Brain microvascular endothelial cell (primary cell): ENCODE measurements at regions not wholly inside any gene's neighbourhood (a gene's known extent, or its start where the extent isn't known, plus 50 kb on each side); places are given as distances from the start of the nearest gene placed in this dataset.
"Not testable (repeated sequence)": the region's sequence is repeated elsewhere in the genome, so short reads cannot be mapped to it uniquely, and the experiment has no call there.

Experiments used
- DNase-seq: peaks from one replicate; pipeline ENCODE4 v3.0.0-alpha.2; 2020
- H3K27ac ChIP-seq: fragments of 250-450 bp; sonication (Bioruptor Pico); 2 replicates; pipeline ENCODE4 v1.5.1; 2020; ENCODE audit warnings: mild to moderate bottlenecking, moderate library complexity
- H3K27me3 ChIP-seq: fragments of 250-450 bp; sonication (Bioruptor Pico); replicated peaks from 2 replicates; pipeline ENCODE4 v1.5.1; 2020; ENCODE audit warnings: mild to moderate bottlenecking
- H3K36me3 ChIP-seq: fragments of 250-450 bp; sonication (Bioruptor Pico); replicated peaks from 2 replicates; pipeline ENCODE4 v1.5.1; 2020; ENCODE audit warnings: mild to moderate bottlenecking
- H3K4me3 ChIP-seq: 2 replicates; pipeline ENCODE4 v1.5.1; 2011; ENCODE audit warnings: low read depth, mild to moderate bottlenecking, control low read depth, low read length, moderate library complexity
- CTCF ChIP-seq: IDR thresholded peaks from 2 replicates; pipeline ENCODE4 v1.5.1; 2011; ENCODE audit warnings: low read depth, mild to moderate bottlenecking, moderate library complexity, low read length, control low read depth, inconsistent platforms; ENCODE audit errors: missing control alignments
- in situ Hi-C: cut with HindIII; loops from 2 replicates; pipeline ENCODE4 v1.10.0; 2017; ENCODE audit warnings: low sequenced_read_pairs, low pct_ligation_motif_present

DNA sequence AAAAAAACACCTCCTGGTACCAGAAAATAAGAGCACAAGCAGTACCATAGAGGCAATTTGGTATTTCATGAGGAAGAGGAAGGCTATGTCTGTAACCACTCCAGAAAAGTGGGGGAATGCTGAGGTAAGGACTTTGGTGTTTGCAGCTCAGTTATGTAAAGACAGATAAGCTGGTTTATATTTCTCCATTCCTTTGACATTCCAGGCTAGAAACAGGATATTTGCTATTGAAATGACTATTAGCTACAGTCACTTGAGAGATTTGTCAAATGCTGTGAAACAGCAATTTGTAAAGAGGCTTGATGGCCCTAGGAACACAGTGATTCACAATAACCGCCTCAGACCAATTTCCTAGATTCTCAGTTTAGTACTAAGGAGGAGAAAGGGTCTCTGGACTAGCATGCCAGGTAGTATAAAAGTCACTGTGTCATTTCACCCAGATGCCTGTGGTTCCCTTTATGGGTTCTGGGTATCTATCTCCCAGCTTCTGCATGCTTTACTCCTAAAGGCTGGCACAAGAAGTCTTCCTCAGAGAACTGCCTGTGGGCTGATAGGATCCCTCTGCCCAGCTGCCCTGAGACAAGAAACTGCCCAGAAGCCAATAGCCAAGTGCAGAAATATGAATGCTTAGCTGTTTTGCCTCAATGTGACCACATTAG, 80.5 kb downstream of the VCAM1 start:
- no peak for TF ChIP-seq CTCF
- in situ Hi-C loops: no loop called here

DNA sequence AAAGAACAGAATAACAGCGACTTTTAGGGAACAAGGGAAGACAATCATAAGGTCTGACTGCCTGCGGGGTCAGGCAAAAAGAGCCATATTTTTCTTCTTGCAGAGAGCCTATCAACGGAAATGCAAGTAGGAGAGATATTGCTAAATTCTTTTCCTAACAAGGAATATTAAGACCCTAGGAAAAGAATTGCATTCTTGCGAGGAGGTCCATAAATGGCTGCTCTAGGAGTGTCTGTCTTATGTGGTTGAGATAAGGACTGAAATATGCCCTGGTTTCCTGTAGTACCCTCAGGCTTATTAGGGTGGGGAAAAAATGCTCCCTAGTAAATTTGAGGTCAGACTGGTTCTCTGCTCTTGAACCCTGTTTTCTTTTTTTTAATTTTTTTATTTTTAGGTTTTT, 81.7 kb downstream of the VCAM1 start:
- H3K4me3 ChIP-seq, H3K27ac ChIP-seq, in situ Hi-C loops, H3K27me3 ChIP-seq, DNase-seq, H3K36me3 ChIP-seq: not testable (repeated sequence)

More for the DNA sequence above, 80.5 kb downstream of the VCAM1 start:
- Histone ChIP-seq H3K36me3 (no peaks in the 10 kb centered on the region), H3K27me3 (no peaks in the 10 kb centered on the region), H3K27ac (no peak overlapping the region), H3K4me3 (no peak overlapping the region)
- peak; percentile 37 for DNase-seq

DNA sequence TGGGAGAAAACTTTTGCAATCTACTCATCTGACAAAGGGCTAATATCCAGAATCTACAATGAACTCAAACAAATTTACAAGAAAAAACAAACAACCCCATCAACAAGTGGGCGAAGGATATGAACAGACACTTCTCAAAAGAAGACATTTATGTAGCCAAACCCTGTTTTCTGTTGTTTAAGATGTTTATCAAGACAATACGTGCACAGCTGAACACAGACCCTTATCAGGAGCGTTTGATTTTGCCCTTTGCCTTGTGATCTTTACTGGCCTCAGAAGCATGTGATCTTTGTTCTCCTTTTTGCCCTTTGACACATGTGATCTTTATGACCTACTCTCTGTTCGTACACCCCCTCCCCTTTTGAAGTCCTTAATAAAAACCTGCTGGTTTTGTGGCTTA, 83.7 kb downstream of the VCAM1 start:
- H3K4me3 ChIP-seq, H3K27ac ChIP-seq, H3K36me3 ChIP-seq, H3K27me3 ChIP-seq, in situ Hi-C loops, DNase-seq: not testable (repeated sequence)

GRCh38 chr1:100806601-100807000, 87.1 kb downstream of the VCAM1 start:
- no peak for DNase-seq
- H3K27me3 ChIP-seq: no peaks in the 10 kb centered on the region
- TF ChIP-seq CTCF: no peak
- in situ Hi-C loops: no loop called here
- no peak overlapping the region for H3K4me3 ChIP-seq
- H3K36me3 ChIP-seq: no peaks in the 10 kb centered on the region
- no peak overlapping the region for H3K27ac ChIP-seq

GRCh38 chr1:100810360-100810759, 84.3 kb downstream of the EXTL2 start:
- Histone ChIP-seq H3K36me3 (no peaks in the 10 kb centered on the region), H3K27me3 (no peaks in the 10 kb centered on the region), H3K27ac (no peak overlapping the region), H3K4me3 (no peak overlapping the region)
- in situ Hi-C loops: no loop called here
- DNase-seq: no peak
- TF ChIP-seq CTCF: no peak

DNA sequence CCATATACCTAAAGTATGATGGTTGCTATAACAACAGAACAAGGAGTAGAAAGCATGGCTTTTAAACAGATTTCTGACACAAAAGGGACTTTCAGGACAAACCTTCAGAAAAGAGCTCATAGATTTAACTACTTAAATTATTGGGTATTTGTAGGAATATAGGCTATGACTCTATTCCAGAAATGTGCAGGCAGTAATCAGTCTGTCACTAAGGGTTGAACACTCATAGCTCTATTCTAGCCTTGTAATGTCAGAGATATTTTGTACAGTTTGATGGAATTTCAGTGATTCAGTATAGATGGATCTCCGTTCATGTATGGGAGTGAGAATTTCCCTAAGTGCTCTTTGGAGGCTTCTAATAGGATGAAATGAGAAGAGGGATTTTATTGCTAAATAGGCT, 82.8 kb downstream of the EXTL2 start:
- no peaks in the 10 kb centered on the region for H3K36me3 ChIP-seq
- in situ Hi-C loops: no loop called here
- DNase-seq: no peak
- no peaks in the 10 kb centered on the region for H3K27me3 ChIP-seq
- no peak overlapping the region for H3K27ac ChIP-seq
- no peak overlapping the region for H3K4me3 ChIP-seq
- no peak for TF ChIP-seq CTCF

DNA sequence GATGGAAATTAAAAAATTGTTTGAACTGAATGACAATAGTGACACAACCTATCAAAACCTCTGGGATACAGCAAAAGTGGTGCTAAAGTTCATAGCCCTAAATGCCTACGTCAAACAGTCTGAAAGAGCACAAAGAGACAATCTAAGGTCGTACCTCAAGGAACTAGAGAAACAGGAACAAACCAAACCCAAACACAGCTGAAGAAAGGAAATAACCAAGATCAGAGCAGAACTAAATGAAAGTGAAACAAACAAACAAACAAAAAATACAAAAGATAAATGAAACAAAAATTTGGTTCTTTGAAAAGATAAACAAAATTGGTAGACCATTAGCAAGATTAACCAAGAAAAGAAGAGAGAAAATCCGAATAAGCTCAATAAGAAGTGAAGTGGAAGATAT, 79.7 kb downstream of the EXTL2 start:
- H3K27ac ChIP-seq, in situ Hi-C loops, H3K27me3 ChIP-seq, H3K4me3 ChIP-seq, H3K36me3 ChIP-seq, DNase-seq: not testable (repeated sequence)
